GM12891 (cell line): ENCODE measurements at regions not wholly inside any gene's neighbourhood (a gene's known extent, or its start where the extent isn't known, plus 50 kb on each side); places are given as distances from the start of the nearest gene placed in this dataset.

Experiments
- PAX5 ChIP-seq: IDR thresholded peaks from 2 replicates; pipeline ENCODE4 v1.6.1; 2011; ENCODE audit warnings: low read length, moderate library complexity, mild to moderate bottlenecking; ENCODE audit not compliant: insufficient read depth, severe bottlenecking
- POLR2A ChIP-seq: IDR thresholded peaks from 2 replicates; pipeline ENCODE4 v1.6.1; 2011; ENCODE audit warnings: low read depth, low read length, control low read depth
- POLR2AphosphoS5 ChIP-seq: IDR thresholded peaks from 2 replicates; pipeline ENCODE4 v1.6.1; 2011; ENCODE audit warnings: low read depth, low read length, control low read depth
- POU2F2 ChIP-seq: IDR thresholded peaks from 2 replicates; pipeline ENCODE4 v1.6.1; 2011; ENCODE audit warnings: low read depth, mild to moderate bottlenecking, control low read depth, low read length, moderate library complexity
- SPI1 ChIP-seq: IDR thresholded peaks from 2 replicates; pipeline ENCODE4 v1.6.1; 2011; ENCODE audit warnings: low read depth, low read length, control low read depth
- TAF1 ChIP-seq: IDR thresholded peaks from 2 replicates; pipeline ENCODE4 v1.6.1; 2011; ENCODE audit warnings: low read depth, low read length, control low read depth

DNA sequence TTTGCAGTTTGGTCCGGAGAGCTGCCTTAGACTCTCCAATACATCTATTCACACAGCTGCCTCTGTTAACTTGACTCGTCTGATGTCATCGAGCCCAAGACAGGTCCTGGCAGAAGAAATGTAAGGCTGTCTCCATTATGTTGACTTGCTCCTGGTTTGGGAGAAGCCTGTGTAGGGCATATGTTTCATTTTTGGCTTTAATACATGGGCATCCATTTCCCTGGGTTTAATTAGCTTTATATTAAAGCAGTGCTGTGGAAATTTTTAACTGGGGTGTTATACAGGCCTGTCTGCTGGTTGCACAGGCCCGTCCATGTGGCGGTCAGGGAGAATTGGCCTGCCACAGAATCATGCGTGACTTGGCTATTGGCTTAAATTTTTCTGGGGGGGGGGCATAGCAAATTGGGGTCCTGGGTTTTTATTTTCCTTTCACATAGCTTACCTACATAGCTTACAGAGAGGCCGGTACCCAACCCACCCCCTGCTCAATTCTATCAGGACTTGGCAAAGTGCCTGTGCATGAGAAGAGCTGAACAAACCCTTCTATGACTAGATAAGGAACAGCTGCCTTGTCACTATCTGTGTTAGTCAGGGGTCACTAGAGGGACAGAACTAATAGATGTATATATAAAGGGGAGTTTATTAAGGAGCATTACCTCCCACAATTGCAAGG is 123.5 kb upstream of the WDR1 start:
- no peak for TF ChIP-seq POLR2AphosphoS5
- TF ChIP-seq SPI1, result no peak
- no peak for TF ChIP-seq POLR2A
- no peak for TF ChIP-seq PAX5
- no peak for TF ChIP-seq TAF1
- TF ChIP-seq POU2F2, result no peak
